Fibroblast of lung (primary cell): ENCODE measurements at regions not wholly inside any gene's neighbourhood (a gene's known extent, or its start where the extent isn't known, plus 50 kb on each side); places are given as distances from the start of the nearest gene placed in this dataset.

Source experiments
- EZH2 ChIP-seq: IDR thresholded peaks from 2 replicates; pipeline ENCODE4 v1.5.1; 2012; ENCODE audit warnings: low read length, control low read depth, mild to moderate bottlenecking; ENCODE audit errors: missing control alignments
- TF ChIP-seq, protein P1 (sequence below), 2 donors: IDR thresholded peaks in 1 of 2; conservative IDR thresholded peaks in 1 of 2; 1 replicate in 1 of 2; 2 replicates in 1 of 2; pipeline ENCODE4 v1.5.1; 2011 to 2012; ENCODE audit warnings: low read length in 2 of 2, control low read depth in 1 of 2, inconsistent platforms in 1 of 2, low read depth in 1 of 2, mild to moderate bottlenecking in 1 of 2

DNA sequence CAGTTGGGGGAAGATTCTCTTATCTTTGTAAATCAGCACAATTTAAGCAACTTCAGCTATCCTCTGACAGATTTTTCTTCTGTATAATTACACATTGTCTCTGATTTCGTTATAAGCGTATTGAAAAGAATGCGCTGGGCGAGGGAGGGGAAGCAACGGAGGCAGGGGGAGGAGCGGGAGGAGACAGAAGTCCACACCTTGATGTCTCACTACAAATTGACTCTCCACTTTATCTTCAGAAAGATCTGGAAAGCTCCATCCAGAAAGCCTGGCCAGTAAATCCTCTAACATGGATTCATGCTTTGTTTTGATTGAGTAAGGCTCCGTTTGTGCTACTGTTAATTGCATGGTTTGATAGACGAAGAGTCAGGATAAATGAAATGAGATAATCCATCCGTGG, 76.6 kb downstream of the SMIM21 start:
- TF ChIP-seq, protein P1, sequence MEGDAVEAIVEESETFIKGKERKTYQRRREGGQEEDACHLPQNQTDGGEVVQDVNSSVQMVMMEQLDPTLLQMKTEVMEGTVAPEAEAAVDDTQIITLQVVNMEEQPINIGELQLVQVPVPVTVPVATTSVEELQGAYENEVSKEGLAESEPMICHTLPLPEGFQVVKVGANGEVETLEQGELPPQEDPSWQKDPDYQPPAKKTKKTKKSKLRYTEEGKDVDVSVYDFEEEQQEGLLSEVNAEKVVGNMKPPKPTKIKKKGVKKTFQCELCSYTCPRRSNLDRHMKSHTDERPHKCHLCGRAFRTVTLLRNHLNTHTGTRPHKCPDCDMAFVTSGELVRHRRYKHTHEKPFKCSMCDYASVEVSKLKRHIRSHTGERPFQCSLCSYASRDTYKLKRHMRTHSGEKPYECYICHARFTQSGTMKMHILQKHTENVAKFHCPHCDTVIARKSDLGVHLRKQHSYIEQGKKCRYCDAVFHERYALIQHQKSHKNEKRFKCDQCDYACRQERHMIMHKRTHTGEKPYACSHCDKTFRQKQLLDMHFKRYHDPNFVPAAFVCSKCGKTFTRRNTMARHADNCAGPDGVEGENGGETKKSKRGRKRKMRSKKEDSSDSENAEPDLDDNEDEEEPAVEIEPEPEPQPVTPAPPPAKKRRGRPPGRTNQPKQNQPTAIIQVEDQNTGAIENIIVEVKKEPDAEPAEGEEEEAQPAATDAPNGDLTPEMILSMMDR (conservative IDR thresholded peaks at IDR 0.05 in 1 of 2, IDR thresholded peaks at IDR 0.05 in 1 of 2; ENCODE audit: low read depth in 1 of 2, low read length in 2 of 2): no peak
- TF ChIP-seq EZH2: no peak
